Heart left ventricle (tissue), 13 donors: ENCODE measurements at regions not wholly inside any gene's neighbourhood (a gene's known extent, or its start where the extent isn't known, plus 50 kb on each side); places are given as distances from the start of the nearest gene placed in this dataset.

Experiments
- POLR2A ChIP-seq, 2 donors: fragments of 450-650 bp; IDR thresholded peaks; one replicate each; pipeline ENCODE4 v1.6.1; 2017; ENCODE audit warnings: antibody characterized with exemption in 2 of 2, mild to moderate bottlenecking in 2 of 2, moderate library complexity in 2 of 2
- TF ChIP-seq, protein P1 (sequence below), 12 donors: fragments of 200-600 bp; sonication (generic) in 4 of 12; IDR thresholded peaks; one replicate each; pipeline versions ENCODE4 v1.5.0 to v1.8.0; 2018 to 2022; ENCODE audit warnings: antibody characterized with exemption in 12 of 12, mild to moderate bottlenecking in 5 of 12
- donor health status: ischemic (EF 13 %, LVEDD 7.1; RV severe dilation, severe dysfunction).
- donor health status: DM: no; HTN: yes; CAD: no.
- donor health status: DM: no; HTN: no; CAD: no.
- donor health status: ischemic (EF 25% LVEDD 6.9; RV normal size, moderate dysfunction).
- donor health status: ischemic (EF 25% LVEDD 5.7; RV mildly dilated, moderate dysfunction).
- donor health status: ischemic (EF 35%, LVEDD 5.7; RV mildly dilated, moderate dysfunction).
- donor health status: nonischemic (EF 11% LVEDD 7.7; RV severe dilation, severe dysfunction).
- donor health status: DM: yes; HTN: yes; CAD: no.
- donor health status: PGD.
- donor health status: ischemic (EF 29% LVEDD 5.4; RV normal size, mild dysfunction).
- donor health status: nonischemic (EF 23%, LVEDD 6.1; RV moderate dilation, normal function).

DNA sequence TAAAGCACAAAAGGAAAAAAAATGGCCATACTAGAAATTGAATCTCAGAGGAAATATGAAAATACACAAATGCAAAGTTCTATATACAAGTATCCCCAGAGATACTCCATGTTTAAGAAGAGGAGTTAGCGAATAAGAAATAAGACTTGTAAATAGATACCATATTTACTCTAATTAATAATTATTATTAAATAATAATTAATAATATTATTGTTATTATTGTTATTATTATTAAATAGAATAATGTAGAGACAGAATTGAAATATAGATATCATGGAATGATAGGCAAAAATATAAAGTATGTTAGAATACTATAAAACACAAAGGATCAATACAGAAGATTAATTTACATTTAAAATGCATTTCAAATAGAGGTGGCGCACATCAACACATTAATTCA is 1047.5 kb upstream of the MIR17HG start:
- TF ChIP-seq, protein P1, sequence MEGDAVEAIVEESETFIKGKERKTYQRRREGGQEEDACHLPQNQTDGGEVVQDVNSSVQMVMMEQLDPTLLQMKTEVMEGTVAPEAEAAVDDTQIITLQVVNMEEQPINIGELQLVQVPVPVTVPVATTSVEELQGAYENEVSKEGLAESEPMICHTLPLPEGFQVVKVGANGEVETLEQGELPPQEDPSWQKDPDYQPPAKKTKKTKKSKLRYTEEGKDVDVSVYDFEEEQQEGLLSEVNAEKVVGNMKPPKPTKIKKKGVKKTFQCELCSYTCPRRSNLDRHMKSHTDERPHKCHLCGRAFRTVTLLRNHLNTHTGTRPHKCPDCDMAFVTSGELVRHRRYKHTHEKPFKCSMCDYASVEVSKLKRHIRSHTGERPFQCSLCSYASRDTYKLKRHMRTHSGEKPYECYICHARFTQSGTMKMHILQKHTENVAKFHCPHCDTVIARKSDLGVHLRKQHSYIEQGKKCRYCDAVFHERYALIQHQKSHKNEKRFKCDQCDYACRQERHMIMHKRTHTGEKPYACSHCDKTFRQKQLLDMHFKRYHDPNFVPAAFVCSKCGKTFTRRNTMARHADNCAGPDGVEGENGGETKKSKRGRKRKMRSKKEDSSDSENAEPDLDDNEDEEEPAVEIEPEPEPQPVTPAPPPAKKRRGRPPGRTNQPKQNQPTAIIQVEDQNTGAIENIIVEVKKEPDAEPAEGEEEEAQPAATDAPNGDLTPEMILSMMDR (IDR thresholded peaks at IDR 0.05), result no peak
- no peak for TF ChIP-seq POLR2A (IDR thresholded peaks at IDR 0.05)
